ENCODE measurements at regions not wholly inside any gene's neighbourhood (a gene's known extent, or its start where the extent isn't known, plus 50 kb on each side); places are given as distances from the start of the nearest gene placed in this dataset.

- ATAC-seq, result no peak
- intact Hi-C loops (cut with DNase I), result no loop called here
- DNase-seq (ENCODE audit: low spot score), result no peak
Measured at GRCh38 chr6:53744321-53744720, 50.5 kb upstream of the LRRC1 start.

- ATAC-seq, result no peak
Measured at GRCh38 chr6:53741034-53741823, 53.6 kb upstream of the LRRC1 start.

GRCh38 chr6:53737746-53738145, 57.1 kb upstream of the LRRC1 start:
- intact Hi-C loops (cut with DNase I), result no loop called here
- DNase-seq (ENCODE audit: low spot score) (no peak), ATAC-seq (no peak)

More at GRCh38 chr6:53741034-53741823, 53.6 kb upstream of the LRRC1 start:
- no peak for DNase-seq (ENCODE audit: low spot score)
- intact Hi-C loops (cut with DNase I), result no loop called here

GRCh38 chr6:53735896-53736295, 58.9 kb upstream of the LRRC1 start:
- ATAC-seq (no peak), DNase-seq (ENCODE audit: low spot score) (no peak)
- intact Hi-C loops (cut with DNase I), result no loop called here

- intact Hi-C loops (cut with DNase I), result no loop called here
- ATAC-seq (no peak), DNase-seq (ENCODE audit: low spot score) (no peak)
Measured at GRCh38 chr6:53734473-53735299, 60.1 kb upstream of the LRRC1 start.

- ATAC-seq, result no peak
- DNase-seq (ENCODE audit: low spot score), result no peak
- intact Hi-C loops (cut with DNase I), result no loop called here
Measured at GRCh38 chr6:53731866-53732636, 62.8 kb upstream of the LRRC1 start.

- ATAC-seq (no peak), DNase-seq (ENCODE audit: low spot score) (no peak)
- intact Hi-C loops (cut with DNase I), result no loop called here
Measured at GRCh38 chr6:53730767-53731166, 64.0 kb upstream of the LRRC1 start.

- ATAC-seq (peak; percentile 69), DNase-seq (ENCODE audit: low spot score) (peak; percentile 78)
- intact Hi-C loops (cut with DNase I), result no loop called here
Measured at GRCh38 chr6:53728570-53729194, 63.1 kb upstream of the KLHL31 start.

GRCh38 chr6:53727748-53728147, 62.2 kb upstream of the KLHL31 start:
- ATAC-seq (no peak), DNase-seq (ENCODE audit: low spot score) (no peak)
- intact Hi-C loops (cut with DNase I), result loop anchor here (2.0 kb wide), 1 partner anchor 229 kb away; no protein-coding TSS in a partner anchor

- ATAC-seq (peak; percentile 89), DNase-seq (ENCODE audit: low spot score) (peak; percentile 88)
- intact Hi-C loops (cut with DNase I), result loop anchor here (2.0 kb wide), 1 partner anchor 227 kb away; no protein-coding TSS in a partner anchor
Measured at GRCh38 chr6:53725791-53726575, 60.4 kb upstream of the KLHL31 start.

GRCh38 chr6:53724501-53724900, 58.9 kb upstream of the KLHL31 start:
- DNase-seq (ENCODE audit: low spot score), result no peak
- intact Hi-C loops (cut with DNase I), result no loop called here
- no peak for ATAC-seq

- no peak for DNase-seq (ENCODE audit: low spot score)
- ATAC-seq, result no peak
- intact Hi-C loops (cut with DNase I), result no loop called here
Measured at GRCh38 chr6:53723331-53723730, 57.8 kb upstream of the KLHL31 start.

- intact Hi-C loops (cut with DNase I), result no loop called here
- no peak for DNase-seq (ENCODE audit: low spot score)
- no peak for ATAC-seq
Measured at GRCh38 chr6:53721766-53722165, 56.2 kb upstream of the KLHL31 start.

GRCh38 chr6:53718597-53719460, 53.3 kb upstream of the KLHL31 start:
- ATAC-seq (peak; percentile 85), DNase-seq (ENCODE audit: low spot score) (no peak)
- intact Hi-C loops (cut with DNase I), result no loop called here

GRCh38 chr6:53717566-53717965, 52.0 kb upstream of the KLHL31 start:
- ATAC-seq (no peak), DNase-seq (ENCODE audit: low spot score) (no peak)
- intact Hi-C loops (cut with DNase I), result no loop called here

GRCh38 chr6:53715434-53715833, 49.9 kb upstream of the KLHL31 start:
- intact Hi-C loops (cut with DNase I), result no loop called here
- no peak for ATAC-seq
- DNase-seq (ENCODE audit: low spot score), result no peak

Measured in sciatic nerve (tissue), 2 donors.